Ishikawa (cell line): ENCODE measurements at regions not wholly inside any gene's neighbourhood (a gene's known extent, or its start where the extent isn't known, plus 50 kb on each side); places are given as distances from the start of the nearest gene placed in this dataset.

ENCODE experiments used
- EP300 ChIP-seq: IDR thresholded peaks from 2 replicates; pipeline ENCODE4 v1.6.1; 2012; ENCODE audit warnings: borderline replicate concordance
- FOXM1 ChIP-seq: IDR thresholded peaks from 2 replicates; pipeline ENCODE4 v1.6.1; 2012; ENCODE audit warnings: low read depth, borderline replicate concordance
- NFIC ChIP-seq: IDR thresholded peaks from 2 replicates; pipeline ENCODE4 v1.6.1; 2012
- RAD21 ChIP-seq: IDR thresholded peaks from 2 replicates; pipeline ENCODE4 v1.6.1; 2012; ENCODE audit warnings: low read depth
- TAF1 ChIP-seq: IDR thresholded peaks from 2 replicates; pipeline ENCODE4 v1.6.1; 2012; ENCODE audit warnings: low read depth, mild to moderate bottlenecking
- TEAD4 ChIP-seq: IDR thresholded peaks from 2 replicates; pipeline ENCODE4 v1.6.1; 2012
- ZBTB7A ChIP-seq: IDR thresholded peaks from 2 replicates; pipeline ENCODE4 v1.6.1; 2012; ENCODE audit warnings: low read depth
- TF ChIP-seq, protein P1 (sequence below): IDR thresholded peaks from 2 replicates; pipeline ENCODE4 v1.6.1; 2012; ENCODE audit warnings: low read depth, mild to moderate bottlenecking
- TF ChIP-seq, protein P2 (sequence below): IDR thresholded peaks from 2 replicates; pipeline ENCODE4 v1.6.1; 2012

DNA sequence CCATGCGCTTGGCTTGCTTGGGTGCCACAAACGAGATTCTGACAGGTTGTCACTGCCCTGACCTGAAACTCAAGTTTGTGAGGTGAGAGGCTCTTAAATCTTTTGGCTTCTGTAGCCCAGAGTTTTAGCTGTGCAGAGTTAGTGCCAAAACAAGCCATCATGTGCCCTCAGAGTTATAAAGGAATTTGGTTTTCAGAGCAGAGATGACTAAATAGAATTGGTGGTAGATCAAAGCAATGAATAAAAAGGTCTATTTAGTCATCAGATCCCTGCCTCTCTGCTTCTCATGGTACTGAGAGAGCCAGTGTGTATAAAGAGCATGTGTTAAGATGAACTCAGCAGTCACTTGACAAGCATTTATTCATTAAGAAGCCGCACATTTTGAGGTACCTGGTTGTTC, 207.5 kb upstream of the DPH6 start:
- TF ChIP-seq EP300: no peak
- no peak for TF ChIP-seq TAF1
- TF ChIP-seq TEAD4: no peak
- TF ChIP-seq ZBTB7A: no peak
- TF ChIP-seq, protein P1, sequence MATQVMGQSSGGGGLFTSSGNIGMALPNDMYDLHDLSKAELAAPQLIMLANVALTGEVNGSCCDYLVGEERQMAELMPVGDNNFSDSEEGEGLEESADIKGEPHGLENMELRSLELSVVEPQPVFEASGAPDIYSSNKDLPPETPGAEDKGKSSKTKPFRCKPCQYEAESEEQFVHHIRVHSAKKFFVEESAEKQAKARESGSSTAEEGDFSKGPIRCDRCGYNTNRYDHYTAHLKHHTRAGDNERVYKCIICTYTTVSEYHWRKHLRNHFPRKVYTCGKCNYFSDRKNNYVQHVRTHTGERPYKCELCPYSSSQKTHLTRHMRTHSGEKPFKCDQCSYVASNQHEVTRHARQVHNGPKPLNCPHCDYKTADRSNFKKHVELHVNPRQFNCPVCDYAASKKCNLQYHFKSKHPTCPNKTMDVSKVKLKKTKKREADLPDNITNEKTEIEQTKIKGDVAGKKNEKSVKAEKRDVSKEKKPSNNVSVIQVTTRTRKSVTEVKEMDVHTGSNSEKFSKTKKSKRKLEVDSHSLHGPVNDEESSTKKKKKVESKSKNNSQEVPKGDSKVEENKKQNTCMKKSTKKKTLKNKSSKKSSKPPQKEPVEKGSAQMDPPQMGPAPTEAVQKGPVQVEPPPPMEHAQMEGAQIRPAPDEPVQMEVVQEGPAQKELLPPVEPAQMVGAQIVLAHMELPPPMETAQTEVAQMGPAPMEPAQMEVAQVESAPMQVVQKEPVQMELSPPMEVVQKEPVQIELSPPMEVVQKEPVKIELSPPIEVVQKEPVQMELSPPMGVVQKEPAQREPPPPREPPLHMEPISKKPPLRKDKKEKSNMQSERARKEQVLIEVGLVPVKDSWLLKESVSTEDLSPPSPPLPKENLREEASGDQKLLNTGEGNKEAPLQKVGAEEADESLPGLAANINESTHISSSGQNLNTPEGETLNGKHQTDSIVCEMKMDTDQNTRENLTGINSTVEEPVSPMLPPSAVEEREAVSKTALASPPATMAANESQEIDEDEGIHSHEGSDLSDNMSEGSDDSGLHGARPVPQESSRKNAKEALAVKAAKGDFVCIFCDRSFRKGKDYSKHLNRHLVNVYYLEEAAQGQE: no peak
- TF ChIP-seq, protein P2, sequence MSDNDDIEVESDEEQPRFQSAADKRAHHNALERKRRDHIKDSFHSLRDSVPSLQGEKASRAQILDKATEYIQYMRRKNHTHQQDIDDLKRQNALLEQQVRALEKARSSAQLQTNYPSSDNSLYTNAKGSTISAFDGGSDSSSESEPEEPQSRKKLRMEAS: no peak
- no peak for TF ChIP-seq NFIC
- TF ChIP-seq RAD21: no peak
- TF ChIP-seq FOXM1: no peak
